Common myeloid progenitor, CD34-positive (primary cell): ENCODE measurements at regions not wholly inside any gene's neighbourhood (a gene's known extent, or its start where the extent isn't known, plus 50 kb on each side); places are given as distances from the start of the nearest gene placed in this dataset.

Source experiments
- CTCF ChIA-PET: fragments of 350-600 bp; sonication (Branson Sonifier 250); formaldehyde crosslinking; loops from one replicate; lab custom pipeline; 2021; ENCODE audit warnings: antibody characterized with exemption; lab: Charles Lee
- POLR2A ChIA-PET: fragments of 350-600 bp; sonication (Branson Sonifier 250); formaldehyde crosslinking; loops from one replicate; lab custom pipeline; 2021; ENCODE audit warnings: antibody characterized with exemption; lab: Charles Lee
- DNase-seq, 3 donors: peaks; one replicate each; pipeline versions ENCODE4 v3.0.0 to v3.0.0-alpha.2; 2013
- H3K27ac ChIP-seq, 2 experiments: 1 replicate in 1 of 2; 2 replicates in 1 of 2; pipeline ENCODE4 v1.7.0; 2013; ENCODE audit warnings: inconsistent platforms in 2 of 2, low read length in 2 of 2, mild to moderate bottlenecking in 2 of 2, low read depth in 1 of 2, moderate library complexity in 1 of 2; ENCODE audit not compliant: severe bottlenecking in 2 of 2, insufficient read depth in 1 of 2, poor library complexity in 1 of 2
- H3K27me3 ChIP-seq, 5 experiments: replicated peaks in 2 of 5; 1 replicate in 3 of 5; 2 replicates in 2 of 5; pipeline versions ENCODE4 v1.6.1 to v1.7.0; 2013; ENCODE audit warnings: low read length in 4 of 5, mild to moderate bottlenecking in 2 of 5, moderate library complexity in 2 of 5, inconsistent platforms in 1 of 5; ENCODE audit not compliant: insufficient read depth in 5 of 5, control insufficient read depth in 4 of 5
- H3K36me3 ChIP-seq, 4 experiments: 1 replicate in 2 of 4; 2 replicates in 2 of 4; pipeline versions ENCODE4 v1.6.1 to v1.7.0; 2013; ENCODE audit warnings: low read length in 3 of 4, control low read depth in 1 of 4, mild to moderate bottlenecking in 1 of 4; ENCODE audit not compliant: control insufficient read depth in 4 of 4, insufficient read depth in 4 of 4
- H3K4me1 ChIP-seq, 4 experiments: 1 replicate in 3 of 4; 2 replicates in 1 of 4; pipeline versions ENCODE4 v1.6.1 to v1.7.1; 2013; ENCODE audit warnings: low read length in 3 of 4, mild to moderate bottlenecking in 3 of 4, control low read depth in 1 of 4, inconsistent platforms in 1 of 4, moderate library complexity in 1 of 4; ENCODE audit not compliant: control insufficient read depth in 4 of 4, insufficient read depth in 4 of 4; ENCODE audit errors: control extremely low read depth in 1 of 4
- H3K4me3 ChIP-seq, 7 experiments: 1 replicate in 4 of 7; 2 replicates in 3 of 7; pipeline versions ENCODE4 v1.5.1 to v1.7.0; 2013; ENCODE audit warnings: mild to moderate bottlenecking in 7 of 7, low read length in 6 of 7, moderate library complexity in 6 of 7, inconsistent platforms in 2 of 7, low read depth in 2 of 7, control low read depth in 1 of 7; ENCODE audit not compliant: insufficient read depth in 4 of 7, control insufficient read depth in 1 of 7; ENCODE audit errors: extremely low read depth in 1 of 7
- H3K9me3 ChIP-seq, 5 experiments: 1 replicate in 4 of 5; 2 replicates in 1 of 5; pipeline versions ENCODE4 v1.6.1 to v1.7.1; 2013; ENCODE audit warnings: low read length in 4 of 5, mild to moderate bottlenecking in 2 of 5, inconsistent platforms in 1 of 5, low read depth in 1 of 5, moderate library complexity in 1 of 5; ENCODE audit not compliant: control insufficient read depth in 4 of 5, insufficient read depth in 2 of 5; ENCODE audit errors: control extremely low read depth in 1 of 5
- WGBS: methylation state at CpG from one replicate; pipeline ENCODE4 v1.1.5; 2013; ENCODE audit not compliant: insufficient coverage; 5-methylcytosine and 5-hydroxymethylcytosine counted together

GRCh38 chrY:12421072-12421787 is 279.8 kb upstream of the USP9Y start:
- H3K27me3 ChIP-seq, result no peaks in the 10 kb centered on the region
- H3K4me1 ChIP-seq, result peaks cover 0 to 3% (median 0%) of the 10 kb centered on the region in 4 experiments
- no CpG with 5 or more reads among the region's 60 CpGs for WGBS
- no peaks in the 10 kb centered on the region for H3K9me3 ChIP-seq
- CTCF ChIA-PET, result no interaction called here
- H3K36me3 ChIP-seq, result no peaks in the 10 kb centered on the region
- peak in 1 of 3 donors; percentile 17 for DNase-seq
- peak overlapping the region in 3 of 7 experiments; percentile 42 to 71 (median 55) for H3K4me3 ChIP-seq
- no peak overlapping the region for H3K27ac ChIP-seq
- POLR2A ChIA-PET, result no interaction called here

GRCh38 chrY:12421788-12422124 is 279.3 kb upstream of the USP9Y start:
- Histone ChIP-seq H3K27me3 (no peaks in the 10 kb centered on the region), H3K4me3 (peak overlapping the region in 2 of 7 experiments; percentile 55 to 71), H3K36me3 (no peaks in the 10 kb centered on the region), H3K4me1 (peaks cover 0 to 3% (median 0%) of the 10 kb centered on the region in 4 experiments), H3K27ac (no peak overlapping the region), H3K9me3 (no peaks in the 10 kb centered on the region)
- no peak for DNase-seq
- no CpG with 5 or more reads among the region's 18 CpGs for whole genome bisulfite sequencing
- POLR2A ChIA-PET, result no interaction called here
- CTCF ChIA-PET, result no interaction called here

- DNase-seq, result no peak
- CTCF ChIA-PET, result no interaction called here
- H3K27ac ChIP-seq, result no peak overlapping the region
- H3K36me3 ChIP-seq, result no peaks in the 10 kb centered on the region
- no peaks in the 10 kb centered on the region for H3K27me3 ChIP-seq
- whole genome bisulfite sequencing, result no CpG with 5 or more reads among the region's 5 CpGs
- no peaks in the 10 kb centered on the region for H3K9me3 ChIP-seq
- no peak overlapping the region for H3K4me3 ChIP-seq
- POLR2A ChIA-PET, result no interaction called here
- H3K4me1 ChIP-seq, result peaks cover 0 to 3% (median 0%) of the 10 kb centered on the region in 4 experiments
Observed at GRCh38 chrY:12422536-12422935, 278.5 kb upstream of the USP9Y start.

GRCh38 chrY:12423416-12424252 is 277.4 kb upstream of the USP9Y start:
- H3K9me3 ChIP-seq, result no peaks in the 10 kb centered on the region
- H3K27ac ChIP-seq, result no peak overlapping the region
- DNase-seq, result peak in 1 of 3 donors; percentile 10
- WGBS, result no CpG with 5 or more reads among the region's 6 CpGs
- H3K4me3 ChIP-seq, result no peak overlapping the region
- ChIA-PET POLR2A (no interaction called here), CTCF (no interaction called here)
- H3K36me3 ChIP-seq, result no peaks in the 10 kb centered on the region
- H3K4me1 ChIP-seq, result peaks cover 0 to 3% (median 0%) of the 10 kb centered on the region in 4 experiments
- H3K27me3 ChIP-seq, result no peaks in the 10 kb centered on the region

DNA sequence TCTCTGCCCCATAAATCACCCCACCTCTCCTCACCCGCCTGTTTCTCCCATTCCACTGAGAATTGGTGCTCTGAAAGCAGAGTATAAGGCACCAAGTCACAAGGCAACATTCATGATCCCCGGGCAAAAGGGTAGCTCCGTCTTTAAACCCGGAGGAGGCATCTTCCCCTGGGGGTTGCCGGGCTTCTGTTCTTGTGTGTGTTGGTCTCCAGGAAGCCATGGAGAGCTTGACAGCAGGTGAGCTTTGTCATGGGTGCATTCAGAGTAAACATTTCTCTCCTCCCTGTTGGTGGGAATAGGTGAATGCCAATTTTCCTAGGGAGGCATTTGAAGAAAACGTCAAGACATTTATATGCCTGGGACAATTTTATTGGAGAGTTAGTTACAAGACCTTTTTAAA is 275.5 kb upstream of the USP9Y start:
- Histone ChIP-seq H3K27me3 (no peaks in the 10 kb centered on the region), H3K4me3 (no peak overlapping the region), H3K9me3 (no peaks in the 10 kb centered on the region), H3K27ac (no peak overlapping the region), H3K4me1 (peaks cover 0 to 3% (median 0%) of the 10 kb centered on the region in 4 experiments), H3K36me3 (no peaks in the 10 kb centered on the region)
- no peak for DNase-seq
- CTCF ChIA-PET, result no interaction called here
- no CpG with 5 or more reads among the region's 6 CpGs for WGBS
- POLR2A ChIA-PET, result no interaction called here

DNA sequence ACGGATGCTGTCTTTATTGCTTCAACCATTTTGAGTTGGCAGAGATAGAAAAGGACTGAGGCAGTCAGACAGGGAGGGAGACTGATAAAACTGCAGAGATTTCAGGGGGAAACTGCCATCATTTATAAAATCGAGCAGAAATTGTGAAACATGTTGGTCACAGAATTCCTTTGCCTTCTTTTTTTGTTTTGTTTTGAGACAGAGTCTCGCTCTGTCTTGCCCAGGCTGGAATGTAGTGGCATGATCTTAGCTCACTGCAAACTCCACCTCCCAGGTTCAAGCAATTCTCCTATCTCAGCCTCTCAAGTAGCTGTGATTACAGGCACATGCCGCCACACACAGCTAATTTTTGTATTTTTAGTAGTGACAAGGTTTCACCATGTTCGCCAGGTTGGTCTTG is 273.7 kb upstream of the USP9Y start:
- WGBS, result no CpG with 5 or more reads among the region's 5 CpGs
- Histone ChIP-seq H3K4me1 (no peaks in the 10 kb centered on the region), H3K27ac (no peak overlapping the region), H3K27me3 (no peaks in the 10 kb centered on the region), H3K36me3 (no peaks in the 10 kb centered on the region), H3K9me3 (no peaks in the 10 kb centered on the region), H3K4me3 (no peak overlapping the region)
- ChIA-PET CTCF (no interaction called here), POLR2A (no interaction called here)
- DNase-seq, result no peak

- no peaks in the 10 kb centered on the region for H3K36me3 ChIP-seq
- CTCF ChIA-PET, result no interaction called here
Observed at GRCh38 chrY:12431546-12431945, 269.5 kb upstream of the USP9Y start.

More at GRCh38 chrY:12431546-12431945, 269.5 kb upstream of the USP9Y start:
- Histone ChIP-seq H3K4me1 (no peaks in the 10 kb centered on the region), H3K4me3 (no peak overlapping the region), H3K27ac (no peak overlapping the region), H3K9me3 (no peaks in the 10 kb centered on the region), H3K27me3 (no peaks in the 10 kb centered on the region)
- whole genome bisulfite sequencing, result no CpG with 5 or more reads among the region's 6 CpGs
- DNase-seq, result no peak
- POLR2A ChIA-PET, result no interaction called here
